Transverse colon (tissue), 3 donors: ENCODE measurements at regions not wholly inside any gene's neighbourhood (a gene's known extent, or its start where the extent isn't known, plus 50 kb on each side); places are given as distances from the start of the nearest gene placed in this dataset.

Source experiments
- POLR2A ChIP-seq: fragments of 450-650 bp; IDR thresholded peaks from one replicate; pipeline ENCODE4 v1.6.1; 2016; ENCODE audit warnings: antibody characterized with exemption, mild to moderate bottlenecking, moderate library complexity
- TF ChIP-seq, protein P1 (sequence below), 5 experiments: fragments of 200-600 bp in 3 of 5; fragments of 450-650 bp in 2 of 5; sonication (generic) in 3 of 5; IDR thresholded peaks; 1 replicate in 2 of 5; 2 replicates in 3 of 5; pipeline ENCODE4 v1.5.1; 2016 to 2017; ENCODE audit warnings: antibody characterized with exemption in 5 of 5, inconsistent platforms in 3 of 5, mild to moderate bottlenecking in 2 of 5, moderate library complexity in 1 of 5

DNA sequence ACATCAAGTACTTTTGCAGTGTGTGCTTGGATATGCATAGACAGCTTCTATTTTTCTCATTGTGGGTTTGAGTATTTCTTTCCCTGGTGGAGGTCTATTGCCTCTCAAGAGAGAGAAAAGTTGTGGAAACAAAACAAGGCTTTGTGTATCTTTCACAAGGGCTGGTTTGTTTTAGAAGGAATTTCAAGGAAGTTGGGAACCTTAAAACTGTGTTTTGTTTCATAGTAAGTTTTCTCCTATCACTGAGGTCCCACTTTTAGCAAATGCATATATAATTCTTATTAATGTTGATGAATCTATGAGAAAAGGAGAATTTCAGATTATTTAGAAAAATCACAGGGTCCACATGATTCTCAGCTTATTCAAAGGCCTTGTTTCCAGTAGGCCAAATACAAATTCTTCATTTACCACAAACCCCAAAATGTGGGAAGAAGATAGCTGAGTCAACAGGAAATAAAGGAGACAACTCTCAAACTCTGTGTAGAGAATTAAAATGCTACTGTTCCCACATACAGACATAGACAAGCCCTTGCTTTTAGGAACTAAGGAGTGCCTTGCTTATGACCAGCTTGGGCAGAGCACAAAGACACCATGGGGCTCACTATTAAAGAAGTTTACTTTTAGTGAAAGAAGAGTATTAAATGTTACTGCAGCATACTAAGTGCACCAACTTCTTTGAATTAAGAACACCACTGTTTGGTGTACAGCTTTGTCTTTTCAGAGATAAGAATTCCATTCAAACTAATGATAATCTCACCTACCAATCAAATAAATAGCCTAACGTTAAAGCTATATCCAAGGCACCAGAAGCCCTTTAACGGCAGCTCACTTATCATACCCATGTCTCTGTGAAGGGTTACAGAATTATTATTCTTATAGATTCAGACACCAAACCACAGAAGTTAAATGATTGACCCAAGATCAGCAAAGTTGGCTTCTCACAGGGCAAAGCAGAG, 177.4 kb upstream of the LEF1 start:
- TF ChIP-seq, protein P1, sequence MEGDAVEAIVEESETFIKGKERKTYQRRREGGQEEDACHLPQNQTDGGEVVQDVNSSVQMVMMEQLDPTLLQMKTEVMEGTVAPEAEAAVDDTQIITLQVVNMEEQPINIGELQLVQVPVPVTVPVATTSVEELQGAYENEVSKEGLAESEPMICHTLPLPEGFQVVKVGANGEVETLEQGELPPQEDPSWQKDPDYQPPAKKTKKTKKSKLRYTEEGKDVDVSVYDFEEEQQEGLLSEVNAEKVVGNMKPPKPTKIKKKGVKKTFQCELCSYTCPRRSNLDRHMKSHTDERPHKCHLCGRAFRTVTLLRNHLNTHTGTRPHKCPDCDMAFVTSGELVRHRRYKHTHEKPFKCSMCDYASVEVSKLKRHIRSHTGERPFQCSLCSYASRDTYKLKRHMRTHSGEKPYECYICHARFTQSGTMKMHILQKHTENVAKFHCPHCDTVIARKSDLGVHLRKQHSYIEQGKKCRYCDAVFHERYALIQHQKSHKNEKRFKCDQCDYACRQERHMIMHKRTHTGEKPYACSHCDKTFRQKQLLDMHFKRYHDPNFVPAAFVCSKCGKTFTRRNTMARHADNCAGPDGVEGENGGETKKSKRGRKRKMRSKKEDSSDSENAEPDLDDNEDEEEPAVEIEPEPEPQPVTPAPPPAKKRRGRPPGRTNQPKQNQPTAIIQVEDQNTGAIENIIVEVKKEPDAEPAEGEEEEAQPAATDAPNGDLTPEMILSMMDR (IDR thresholded peaks at IDR 0.05) = no peak
- no peak for TF ChIP-seq POLR2A
